Loucy (cell line): ENCODE measurements at regions not wholly inside any gene's neighbourhood (a gene's known extent, or its start where the extent isn't known, plus 50 kb on each side); places are given as distances from the start of the nearest gene placed in this dataset.

Source experiments
- H2AFZ ChIP-seq: fragments of 200-600 bp; sonication (generic); 2 replicates; pipeline ENCODE4 v1.6.0; 2016; ENCODE audit warnings: antibody characterized with exemption, mild to moderate bottlenecking, low read length, moderate library complexity
- H3F3A ChIP-seq: fragments of 200-600 bp; 2 replicates; pipeline ENCODE4 v1.6.0; 2016; ENCODE audit warnings: antibody characterized with exemption, low read depth, mild to moderate bottlenecking
- H3K27me3 ChIP-seq: fragments of 200-600 bp; sonication (generic); 2 replicates; pipeline ENCODE4 v1.6.1; 2014; ENCODE audit warnings: low read length, mild to moderate bottlenecking; ENCODE audit not compliant: insufficient read depth, poor library complexity, severe bottlenecking
- H3K36me3 ChIP-seq: fragments of 200-600 bp; sonication (generic); 2 replicates; pipeline ENCODE4 v1.6.1; 2016; ENCODE audit warnings: low read length; ENCODE audit not compliant: insufficient read depth
- H3K4me1 ChIP-seq: fragments of 200-600 bp; sonication (generic); 2 replicates; pipeline ENCODE4 v1.5.1; 2014; ENCODE audit warnings: low read length, mild to moderate bottlenecking; ENCODE audit not compliant: insufficient read depth, poor library complexity, severe bottlenecking
- H3K4me2 ChIP-seq: fragments of 200-600 bp; sonication (generic); 2 replicates; pipeline ENCODE4 v1.6.0; 2014; ENCODE audit warnings: antibody characterized with exemption, low read length, low read depth, mild to moderate bottlenecking; ENCODE audit not compliant: poor library complexity, severe bottlenecking
- H3K4me3 ChIP-seq: fragments of 200-600 bp; sonication (generic); 2 replicates; pipeline ENCODE4 v1.5.1; 2014; ENCODE audit warnings: low read length, mild to moderate bottlenecking, mixed read lengths; ENCODE audit not compliant: poor library complexity, severe bottlenecking
- H3K79me2 ChIP-seq: fragments of 200-600 bp; sonication (generic); 2 replicates; pipeline ENCODE4 v1.6.1; 2014; ENCODE audit warnings: low read length; ENCODE audit not compliant: insufficient read depth
- H3K9ac ChIP-seq: fragments of 200-600 bp; sonication (generic); 2 replicates; pipeline ENCODE4 v1.6.0; 2014; ENCODE audit warnings: mild to moderate bottlenecking, low read depth, low read length, moderate library complexity; ENCODE audit not compliant: poor library complexity, severe bottlenecking
- H3K9me2 ChIP-seq: fragments of 200-600 bp; sonication (generic); replicated peaks from 2 replicates; pipeline ENCODE4 v1.6.1; 2016; ENCODE audit warnings: low read depth, low read length, mixed read lengths
- H3K9me3 ChIP-seq: fragments of 200-600 bp; sonication (generic); 2 replicates; pipeline ENCODE4 v1.6.1; 2014; ENCODE audit warnings: mild to moderate bottlenecking, antibody characterized with exemption, low read length, low read depth; ENCODE audit not compliant: insufficient read depth
- H4K20me1 ChIP-seq: fragments of 200-600 bp; sonication (generic); 2 replicates; pipeline ENCODE4 v1.6.0; 2014; ENCODE audit warnings: antibody characterized with exemption, low read length, mild to moderate bottlenecking; ENCODE audit not compliant: insufficient read depth, poor library complexity, severe bottlenecking
- EZH2phosphoT487 ChIP-seq: fragments of 200-600 bp; IDR thresholded peaks from 2 replicates; pipeline ENCODE4 v1.6.1; 2018; ENCODE audit warnings: antibody characterized with exemption, mild to moderate bottlenecking, moderate library complexity, borderline replicate concordance
- TF ChIP-seq, protein P1 (sequence below): fragments of 200-600 bp; sonication (generic); conservative IDR thresholded peaks from 2 replicates; pipeline ENCODE4 v1.5.1; 2014; ENCODE audit warnings: mild to moderate bottlenecking, antibody characterized with exemption, low read length

- Histone ChIP-seq H3K4me1 (no peaks in the 10 kb centered on the region), H3K9me2 (no peaks in the 10 kb centered on the region), H2AFZ (no peak overlapping the region), H3K79me2 (no peaks in the 10 kb centered on the region), H3F3A (no peaks in the 10 kb centered on the region), H3K27me3 (no peaks in the 10 kb centered on the region), H4K20me1 (no peaks in the 10 kb centered on the region), H3K4me3 (no peak overlapping the region), H3K4me2 (no peak overlapping the region), H3K36me3 (no peaks in the 10 kb centered on the region), H3K9me3 (no peaks in the 10 kb centered on the region; the same call in 1 of the 2 replicates), H3K9ac (no peak overlapping the region)
- TF ChIP-seq EZH2phosphoT487 = no peak
- TF ChIP-seq, protein P1, sequence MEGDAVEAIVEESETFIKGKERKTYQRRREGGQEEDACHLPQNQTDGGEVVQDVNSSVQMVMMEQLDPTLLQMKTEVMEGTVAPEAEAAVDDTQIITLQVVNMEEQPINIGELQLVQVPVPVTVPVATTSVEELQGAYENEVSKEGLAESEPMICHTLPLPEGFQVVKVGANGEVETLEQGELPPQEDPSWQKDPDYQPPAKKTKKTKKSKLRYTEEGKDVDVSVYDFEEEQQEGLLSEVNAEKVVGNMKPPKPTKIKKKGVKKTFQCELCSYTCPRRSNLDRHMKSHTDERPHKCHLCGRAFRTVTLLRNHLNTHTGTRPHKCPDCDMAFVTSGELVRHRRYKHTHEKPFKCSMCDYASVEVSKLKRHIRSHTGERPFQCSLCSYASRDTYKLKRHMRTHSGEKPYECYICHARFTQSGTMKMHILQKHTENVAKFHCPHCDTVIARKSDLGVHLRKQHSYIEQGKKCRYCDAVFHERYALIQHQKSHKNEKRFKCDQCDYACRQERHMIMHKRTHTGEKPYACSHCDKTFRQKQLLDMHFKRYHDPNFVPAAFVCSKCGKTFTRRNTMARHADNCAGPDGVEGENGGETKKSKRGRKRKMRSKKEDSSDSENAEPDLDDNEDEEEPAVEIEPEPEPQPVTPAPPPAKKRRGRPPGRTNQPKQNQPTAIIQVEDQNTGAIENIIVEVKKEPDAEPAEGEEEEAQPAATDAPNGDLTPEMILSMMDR = no peak
Observed at GRCh38 chr5:106728208-106728607, 942.5 kb downstream of the EFNA5 start.

- Histone ChIP-seq H3K4me2 (no peak overlapping the region), H3K4me1 (no peaks in the 10 kb centered on the region), H3K36me3 (no peaks in the 10 kb centered on the region), H3K9me2 (no peaks in the 10 kb centered on the region), H3K9me3 (no peaks in the 10 kb centered on the region), H2AFZ (no peak overlapping the region), H3K4me3 (no peak overlapping the region), H3K79me2 (no peaks in the 10 kb centered on the region), H3K9ac (no peak overlapping the region), H4K20me1 (no peaks in the 10 kb centered on the region), H3K27me3 (no peaks in the 10 kb centered on the region), H3F3A (no peaks in the 10 kb centered on the region)
- TF ChIP-seq, protein P1 = no peak
- TF ChIP-seq EZH2phosphoT487 = no peak
Observed at GRCh38 chr5:106727071-106727470, 943.7 kb downstream of the EFNA5 start.

GRCh38 chr5:106720367-106720766 is 950.4 kb downstream of the EFNA5 start:
- H3K9me2 ChIP-seq = no peaks in the 10 kb centered on the region
- no peaks in the 10 kb centered on the region for H3K27me3 ChIP-seq
- H3F3A ChIP-seq = no peaks in the 10 kb centered on the region
- no peaks in the 10 kb centered on the region for H3K36me3 ChIP-seq
- no peak overlapping the region for H3K4me2 ChIP-seq
- no peaks in the 10 kb centered on the region for H4K20me1 ChIP-seq
- H3K79me2 ChIP-seq = no peaks in the 10 kb centered on the region
- no peak for TF ChIP-seq EZH2phosphoT487
- TF ChIP-seq, protein P1 = no peak
- H3K4me3 ChIP-seq = no peak overlapping the region
- no peaks in the 10 kb centered on the region for H3K4me1 ChIP-seq
- H3K9me3 ChIP-seq = no peaks in the 10 kb centered on the region
- no peak overlapping the region for H3K9ac ChIP-seq
- no peak overlapping the region for H2AFZ ChIP-seq
